ENCODE measurements at regions not wholly inside any gene's neighbourhood (a gene's known extent, or its start where the extent isn't known, plus 50 kb on each side); places are given as distances from the start of the nearest gene placed in this dataset.

- DNase-seq (ENCODE audit: low read depth): no peak
Measured at GRCh38 chr1:17877316-17877715, 122.2 kb downstream of the ACTL8 start.

- DNase-seq (ENCODE audit: low read depth): peak; percentile 68
Measured at GRCh38 chr1:17877896-17878295, 122.8 kb downstream of the ACTL8 start.

GRCh38 chr1:17878837-17879236 lies 123.7 kb downstream of the ACTL8 start:
- DNase-seq (ENCODE audit: low read depth): peak; percentile 89

- no peak for DNase-seq (ENCODE audit: low read depth)
Measured at GRCh38 chr1:17880449-17880848, 125.3 kb downstream of the ACTL8 start.

GRCh38 chr1:17881761-17882160 lies 126.6 kb downstream of the ACTL8 start:
- no peak for DNase-seq (ENCODE audit: low read depth)

- DNase-seq (ENCODE audit: low read depth): no peak
Measured at GRCh38 chr1:17883136-17883535, 128.0 kb downstream of the ACTL8 start.

GRCh38 chr1:17883662-17884395 lies 128.7 kb downstream of the ACTL8 start:
- no peak for DNase-seq (ENCODE audit: low read depth)

GRCh38 chr1:17885663-17886320 lies 130.7 kb downstream of the ACTL8 start:
- no peak for DNase-seq (ENCODE audit: low read depth)

GRCh38 chr1:17886386-17886785 lies 131.3 kb downstream of the ACTL8 start:
- no peak for DNase-seq (ENCODE audit: low read depth)

GRCh38 chr1:17886838-17887441 lies 131.8 kb downstream of the ACTL8 start:
- DNase-seq (ENCODE audit: low read depth): no peak

- no peak for DNase-seq (ENCODE audit: low read depth)
Measured at GRCh38 chr1:17887661-17888371, 132.7 kb downstream of the ACTL8 start.

GRCh38 chr1:17890056-17890814 lies 135.1 kb downstream of the ACTL8 start:
- no peak for DNase-seq (ENCODE audit: low read depth)

GRCh38 chr1:17890815-17891191 lies 135.7 kb downstream of the ACTL8 start:
- DNase-seq (ENCODE audit: low read depth): no peak

- DNase-seq (ENCODE audit: low read depth): no peak
Measured at GRCh38 chr1:17891205-17892110, 136.3 kb downstream of the ACTL8 start.

- DNase-seq (ENCODE audit: low read depth): no peak
Measured at GRCh38 chr1:17892225-17892624, 137.1 kb downstream of the ACTL8 start.

- DNase-seq (ENCODE audit: low read depth): no peak
Measured at GRCh38 chr1:17892851-17893250, 137.7 kb downstream of the ACTL8 start.

GRCh38 chr1:17893891-17894631 lies 138.9 kb downstream of the ACTL8 start:
- peak; percentile 41 for DNase-seq (ENCODE audit: low read depth)

GRCh38 chr1:17895401-17895800 lies 140.3 kb downstream of the ACTL8 start:
- DNase-seq (ENCODE audit: low read depth): no peak

- DNase-seq (ENCODE audit: low read depth): no peak
Measured at GRCh38 chr1:17895986-17896385, 140.9 kb downstream of the ACTL8 start.

- no peak for DNase-seq (ENCODE audit: low read depth)
Measured at GRCh38 chr1:17903386-17903785, 148.3 kb downstream of the ACTL8 start.

Data from EH (cell line).